ENCODE measurements at regions not wholly inside any gene's neighbourhood (a gene's known extent, or its start where the extent isn't known, plus 50 kb on each side); places are given as distances from the start of the nearest gene placed in this dataset.
A peak's percentile ranks its signal among the peaks of the same experiment; 100 is the strongest.

DNA sequence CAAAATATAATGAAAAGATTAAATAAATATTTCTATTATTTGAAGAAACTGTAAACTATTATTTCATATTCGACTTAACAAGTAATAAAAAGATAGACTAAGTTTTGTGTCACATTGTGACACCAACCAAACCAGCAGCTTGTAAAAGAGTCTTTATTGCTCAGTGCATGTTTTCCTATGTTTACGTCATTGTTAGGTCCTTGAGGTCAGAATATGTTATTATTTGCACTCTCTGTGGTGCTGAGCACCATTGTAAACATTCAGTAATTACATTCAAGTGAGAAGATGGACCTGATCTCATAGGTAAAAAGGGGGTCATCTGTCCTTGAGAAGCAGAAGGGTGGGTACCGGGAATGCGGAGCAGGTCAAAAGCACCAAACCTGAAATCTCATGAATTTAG lies 1999.1 kb upstream of the CELF4 start:
- H3K27ac ChIP-seq (ENCODE audit: low read depth, low read length) = no peak overlapping the region
- peaks cover 4% of the 10 kb centered on the region for H3K9me3 Mint-ChIP-seq (ENCODE audit: unreplicated experiment)

DNA sequence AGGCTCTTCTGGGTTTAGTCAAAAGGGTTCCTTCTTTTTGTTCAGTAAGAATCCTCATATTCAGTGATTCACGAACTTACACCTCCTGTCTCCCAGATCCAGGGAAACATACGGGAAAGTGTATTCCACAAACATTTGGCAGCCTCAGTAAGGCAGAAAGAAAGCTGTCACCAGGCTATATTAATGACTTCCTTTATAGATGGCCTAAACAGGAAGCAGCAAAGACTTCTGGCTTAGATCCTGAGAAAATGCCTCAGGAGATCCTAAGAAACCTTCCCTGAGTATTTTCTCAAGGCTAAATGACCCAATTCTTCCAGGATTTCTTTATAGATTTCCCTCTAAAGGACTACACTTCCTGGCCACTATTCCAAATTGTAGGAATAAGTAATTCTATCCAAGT lies 1995.5 kb upstream of the CELF4 start:
- peak; percentile 64 for DNase-seq (ENCODE audit: low read depth)
- Mint-ChIP-seq H3K4me3 (ENCODE audit: unreplicated experiment) (no peak overlapping the region), H3K4me1 (ENCODE audit: low read depth, unreplicated experiment) (no peaks in the 10 kb centered on the region), H3K27me3 (ENCODE audit: low read depth, unreplicated experiment) (no peaks in the 10 kb centered on the region), H3K36me3 (ENCODE audit: low read depth, unreplicated experiment) (no peaks in the 10 kb centered on the region), H3K9me3 (ENCODE audit: unreplicated experiment) (peaks cover 4% of the 10 kb centered on the region), H3K27ac (ENCODE audit: unreplicated experiment) (no peak overlapping the region)
- Histone ChIP-seq H3K27ac (ENCODE audit: low read depth, low read length) (no peak overlapping the region), H4K20me1 (ENCODE audit: insufficient read depth, low read length) (no peaks in the 10 kb centered on the region), H3K4me1 (ENCODE audit: insufficient read depth, low read length) (no peaks in the 10 kb centered on the region), H2AFZ (ENCODE audit: low read depth, low read length) (no peak overlapping the region), H3K79me2 (ENCODE audit: insufficient read depth, low read length) (no peaks in the 10 kb centered on the region), H3K9me3 (ENCODE audit: insufficient read depth, low read depth, low read length) (no peaks in the 10 kb centered on the region), H3K4me2 (ENCODE audit: low read length) (no peak overlapping the region), H3K36me3 (ENCODE audit: insufficient read depth, low read length) (no peaks in the 10 kb centered on the region), H3K27me3 (ENCODE audit: insufficient read depth, low read length) (no peaks in the 10 kb centered on the region), H3K4me3 (ENCODE audit: insufficient read depth, low read depth, low read length) (no peak overlapping the region), H3K9ac (ENCODE audit: low read length) (no peak overlapping the region)
- TF ChIP-seq, protein P1, sequence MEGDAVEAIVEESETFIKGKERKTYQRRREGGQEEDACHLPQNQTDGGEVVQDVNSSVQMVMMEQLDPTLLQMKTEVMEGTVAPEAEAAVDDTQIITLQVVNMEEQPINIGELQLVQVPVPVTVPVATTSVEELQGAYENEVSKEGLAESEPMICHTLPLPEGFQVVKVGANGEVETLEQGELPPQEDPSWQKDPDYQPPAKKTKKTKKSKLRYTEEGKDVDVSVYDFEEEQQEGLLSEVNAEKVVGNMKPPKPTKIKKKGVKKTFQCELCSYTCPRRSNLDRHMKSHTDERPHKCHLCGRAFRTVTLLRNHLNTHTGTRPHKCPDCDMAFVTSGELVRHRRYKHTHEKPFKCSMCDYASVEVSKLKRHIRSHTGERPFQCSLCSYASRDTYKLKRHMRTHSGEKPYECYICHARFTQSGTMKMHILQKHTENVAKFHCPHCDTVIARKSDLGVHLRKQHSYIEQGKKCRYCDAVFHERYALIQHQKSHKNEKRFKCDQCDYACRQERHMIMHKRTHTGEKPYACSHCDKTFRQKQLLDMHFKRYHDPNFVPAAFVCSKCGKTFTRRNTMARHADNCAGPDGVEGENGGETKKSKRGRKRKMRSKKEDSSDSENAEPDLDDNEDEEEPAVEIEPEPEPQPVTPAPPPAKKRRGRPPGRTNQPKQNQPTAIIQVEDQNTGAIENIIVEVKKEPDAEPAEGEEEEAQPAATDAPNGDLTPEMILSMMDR (IDR thresholded peaks at IDR 0.05; ENCODE audit: insufficient read depth, low read depth, low read length) = no peak
- no peak for TF ChIP-seq EZH2 (IDR thresholded peaks at IDR 0.05; ENCODE audit: insufficient read depth, low read length)
- FAIRE-seq = no peak

More for the DNA sequence above, 1999.1 kb upstream of the CELF4 start:
- Histone ChIP-seq H3K4me3 (ENCODE audit: insufficient read depth, low read depth, low read length) (no peak overlapping the region), H3K79me2 (ENCODE audit: insufficient read depth, low read length) (no peaks in the 10 kb centered on the region), H3K36me3 (ENCODE audit: insufficient read depth, low read length) (no peaks in the 10 kb centered on the region), H3K4me2 (ENCODE audit: low read length) (no peak overlapping the region), H4K20me1 (ENCODE audit: insufficient read depth, low read length) (no peaks in the 10 kb centered on the region), H3K4me1 (ENCODE audit: insufficient read depth, low read length) (no peaks in the 10 kb centered on the region), H3K9ac (ENCODE audit: low read length) (no peak overlapping the region), H3K27me3 (ENCODE audit: insufficient read depth, low read length) (no peaks in the 10 kb centered on the region), H2AFZ (ENCODE audit: low read depth, low read length) (no peak overlapping the region), H3K9me3 (ENCODE audit: insufficient read depth, low read depth, low read length) (no peaks in the 10 kb centered on the region)
- Mint-ChIP-seq H3K4me3 (ENCODE audit: unreplicated experiment) (no peak overlapping the region), H3K4me1 (ENCODE audit: low read depth, unreplicated experiment) (no peaks in the 10 kb centered on the region), H3K36me3 (ENCODE audit: low read depth, unreplicated experiment) (no peaks in the 10 kb centered on the region), H3K27me3 (ENCODE audit: low read depth, unreplicated experiment) (no peaks in the 10 kb centered on the region), H3K27ac (ENCODE audit: unreplicated experiment) (no peak overlapping the region)
- TF ChIP-seq, protein P1 (IDR thresholded peaks at IDR 0.05; ENCODE audit: insufficient read depth, low read depth, low read length) = no peak
- no peak for TF ChIP-seq EZH2 (IDR thresholded peaks at IDR 0.05; ENCODE audit: insufficient read depth, low read length)
- FAIRE-seq = no peak
- no peak for DNase-seq (ENCODE audit: low read depth)

DNA sequence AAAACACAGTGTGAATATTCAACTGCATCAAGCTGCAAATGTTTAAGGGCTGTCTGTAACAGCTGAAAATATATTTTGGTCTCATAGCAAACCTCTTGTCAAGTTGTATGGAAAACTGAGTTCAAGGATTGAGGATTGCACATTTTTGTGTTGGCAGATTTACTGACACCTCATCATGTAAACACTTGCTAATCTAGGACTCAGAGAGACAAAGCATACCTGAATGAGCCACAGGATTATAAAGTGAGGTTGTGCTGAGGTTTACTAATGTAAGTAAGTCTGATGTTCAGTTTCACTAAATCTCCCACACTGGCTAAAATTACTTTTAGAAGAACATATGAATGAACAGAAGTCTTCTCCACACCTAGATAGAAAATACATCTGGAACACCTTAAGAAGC lies 1993.1 kb upstream of the CELF4 start:
- H3K9ac ChIP-seq (ENCODE audit: low read length) = no peak overlapping the region
- Mint-ChIP-seq H3K9me3 (ENCODE audit: unreplicated experiment) (no peaks in the 10 kb centered on the region), H3K36me3 (ENCODE audit: low read depth, unreplicated experiment) (no peaks in the 10 kb centered on the region), H3K4me1 (ENCODE audit: low read depth, unreplicated experiment) (no peaks in the 10 kb centered on the region), H3K4me3 (ENCODE audit: unreplicated experiment) (no peak overlapping the region), H3K27me3 (ENCODE audit: low read depth, unreplicated experiment) (no peaks in the 10 kb centered on the region), H3K27ac (ENCODE audit: unreplicated experiment) (no peak overlapping the region)
- no peaks in the 10 kb centered on the region for H3K4me1 ChIP-seq (ENCODE audit: insufficient read depth, low read length)
- no peak overlapping the region for H2AFZ ChIP-seq (ENCODE audit: low read depth, low read length)
- DNase-seq (ENCODE audit: low read depth) = peak; percentile 43
- no peaks in the 10 kb centered on the region for H3K9me3 ChIP-seq (ENCODE audit: insufficient read depth, low read depth, low read length)
- FAIRE-seq = no peak
- no peak for TF ChIP-seq EZH2 (IDR thresholded peaks at IDR 0.05; ENCODE audit: insufficient read depth, low read length)
- TF ChIP-seq, protein P1 (IDR thresholded peaks at IDR 0.05; ENCODE audit: insufficient read depth, low read depth, low read length) = no peak
- no peak overlapping the region for H3K27ac ChIP-seq (ENCODE audit: low read depth, low read length)
- H3K4me2 ChIP-seq (ENCODE audit: low read length) = no peak overlapping the region
- no peaks in the 10 kb centered on the region for H4K20me1 ChIP-seq (ENCODE audit: insufficient read depth, low read length)
- H3K4me3 ChIP-seq (ENCODE audit: insufficient read depth, low read depth, low read length) = no peak overlapping the region
- H3K79me2 ChIP-seq (ENCODE audit: insufficient read depth, low read length) = no peaks in the 10 kb centered on the region
- H3K36me3 ChIP-seq (ENCODE audit: insufficient read depth, low read length) = no peaks in the 10 kb centered on the region
- H3K27me3 ChIP-seq (ENCODE audit: insufficient read depth, low read length) = no peaks in the 10 kb centered on the region
